H1 (cell line): ENCODE measurements at regions not wholly inside any gene's neighbourhood (a gene's known extent, or its start where the extent isn't known, plus 50 kb on each side); places are given as distances from the start of the nearest gene placed in this dataset.

Experiments
- CTCF ChIA-PET: fragments of 300-600 bp; sonication (Branson Sonifier 250); formaldehyde crosslinking; loops from one replicate; lab custom pipeline; 2021; ENCODE audit not compliant: partially characterized antibody; lab: Charles Lee
- POLR2A ChIA-PET: fragments of 300-600 bp; sonication (Branson Sonifier 250); formaldehyde crosslinking; loops from one replicate; lab custom pipeline; 2021; ENCODE audit warnings: inconsistent platforms; ENCODE audit not compliant: partially characterized antibody; lab: Charles Lee
- DNase-seq, 2 experiments: peaks; one replicate each; pipeline versions ENCODE4 v3.0.0 to v3.0.0-alpha.2; 2010 to 2022; ENCODE audit warnings: low spot score in 2 of 2, low read depth in 1 of 2, mixed read lengths in 1 of 2
- FAIRE-seq: peaks from 2 replicates; lab custom pipeline; 2011; peaks lifted over from hg19 to GRCh38; lab: Jason Lieb, UNC
- H2AFZ ChIP-seq: 2 replicates; pipeline ENCODE4 v1.8.1; 2012; ENCODE audit warnings: low read length, inconsistent platforms
- H2AK5ac ChIP-seq: 2 replicates; pipeline ENCODE4 v1.6.1; 2013; ENCODE audit warnings: low read depth, low read length
- H2BK120ac ChIP-seq: replicated peaks from 2 replicates; pipeline ENCODE3; 2013; ENCODE audit warnings: low read depth, low read length, inconsistent platforms
- H2BK12ac ChIP-seq: 2 replicates; pipeline ENCODE4 v1.6.1; 2013; ENCODE audit warnings: low read depth, low read length
- H2BK15ac ChIP-seq: 2 replicates; pipeline ENCODE4 v1.6.1; 2013; ENCODE audit warnings: low read length
- H2BK20ac ChIP-seq: 2 replicates; pipeline ENCODE4 v1.6.1; 2013; ENCODE audit warnings: low read length
- H2BK5ac ChIP-seq: 2 replicates; pipeline ENCODE4 v1.6.1; 2013; ENCODE audit warnings: low read depth, low read length
- H3K14ac ChIP-seq: 2 replicates; pipeline ENCODE4 v1.6.1; 2013; ENCODE audit warnings: inconsistent platforms; ENCODE audit not compliant: insufficient read length
- H3K18ac ChIP-seq: 2 replicates; pipeline ENCODE4 v1.6.1; 2013; ENCODE audit warnings: low read length; ENCODE audit errors: extremely low read depth
- H3K23ac ChIP-seq: 2 replicates; pipeline ENCODE4 v1.6.1; 2013; ENCODE audit warnings: inconsistent platforms; ENCODE audit not compliant: insufficient read length
- H3K23me2 ChIP-seq: 2 replicates; pipeline ENCODE4 v1.6.1; 2013; ENCODE audit warnings: low read depth, low read length
- H3K27ac ChIP-seq: 2 replicates; pipeline ENCODE4 v1.6.1; 2011; ENCODE audit warnings: low read depth, low read length, inconsistent platforms
- H3K27me3 ChIP-seq, 4 experiments: replicated peaks in 1 of 4; 1 replicate in 1 of 4; 2 replicates in 3 of 4; pipeline versions ENCODE4 v1.6.1 to v1.8.1; 2011 to 2013; ENCODE audit warnings: low read length in 3 of 4, mild to moderate bottlenecking in 3 of 4, inconsistent platforms in 2 of 4, mixed read lengths in 2 of 4, moderate library complexity in 1 of 4; ENCODE audit not compliant: control insufficient read depth in 3 of 4, insufficient read depth in 3 of 4; ENCODE audit errors: extremely low read depth in 1 of 4
- H3K36me3 ChIP-seq, 4 experiments: 2 replicates each; pipeline versions ENCODE4 v1.6.1 to v1.8.1; 2011 to 2013; ENCODE audit warnings: mild to moderate bottlenecking in 4 of 4, low read length in 3 of 4, moderate library complexity in 2 of 4, control low read depth in 1 of 4, inconsistent platforms in 1 of 4; ENCODE audit not compliant: insufficient read depth in 4 of 4, control insufficient read depth in 2 of 4
- H3K4ac ChIP-seq: replicated peaks from 2 replicates; pipeline ENCODE3; 2013; ENCODE audit warnings: low read length, low read depth, mixed read lengths, inconsistent platforms; ENCODE audit not compliant: insufficient read length
- H3K4me1 ChIP-seq, 4 experiments: replicated peaks in 1 of 4; 1 replicate in 1 of 4; 2 replicates in 3 of 4; pipeline versions ENCODE4 v1.6.1 to v1.8.1; 2011 to 2013; ENCODE audit warnings: low read length in 3 of 4, inconsistent platforms in 2 of 4, mixed read lengths in 1 of 4; ENCODE audit not compliant: insufficient read depth in 4 of 4, control insufficient read depth in 3 of 4
- H3K4me2 ChIP-seq, 2 experiments: 2 replicates each; pipeline versions ENCODE4 v1.6.1 to v1.8.1; 2011 to 2013; ENCODE audit warnings: low read depth in 2 of 2, low read length in 2 of 2, control low read depth in 1 of 2, inconsistent platforms in 1 of 2, mild to moderate bottlenecking in 1 of 2; ENCODE audit not compliant: insufficient read depth in 1 of 2
- H3K4me3 ChIP-seq, 4 experiments: fragments of 200-600, 300-600 bp in 1 of 4; sonication (generic), shearing (Covaris generic), sonication (Bioruptor Twin) in 1 of 4; 2 replicates each; pipeline versions ENCODE4 v1.5.1 to v1.8.1; 2011 to 2016; ENCODE audit warnings: low read length in 4 of 4, low read depth in 3 of 4, control low read depth in 2 of 4, inconsistent platforms in 2 of 4, mild to moderate bottlenecking in 2 of 4, mixed read lengths in 1 of 4, moderate library complexity in 1 of 4; ENCODE audit not compliant: insufficient read depth in 2 of 4; ENCODE audit errors: extremely low read depth in 1 of 4
- H3K56ac ChIP-seq: replicated peaks from 2 replicates; pipeline ENCODE3; 2013; ENCODE audit warnings: low read depth, mild to moderate bottlenecking, mixed read lengths, low read length, inconsistent platforms; ENCODE audit not compliant: insufficient read length
- H3K79me1 ChIP-seq: 2 replicates; pipeline ENCODE4 v1.6.1; 2013; ENCODE audit warnings: low read depth, low read length, control low read depth
- H3K79me2 ChIP-seq, 2 experiments: 2 replicates each; pipeline versions ENCODE4 v1.6.1 to v1.8.1; 2012 to 2013; ENCODE audit warnings: low read length in 2 of 2, mild to moderate bottlenecking in 2 of 2, inconsistent platforms in 1 of 2; ENCODE audit not compliant: insufficient read depth in 2 of 2, control insufficient read depth in 1 of 2
- H3K9ac ChIP-seq, 4 experiments: replicated peaks in 1 of 4; 1 replicate in 1 of 4; 2 replicates in 3 of 4; pipeline versions ENCODE4 v1.6.1 to v1.8.1; 2011 to 2013; ENCODE audit warnings: low read depth in 3 of 4, low read length in 3 of 4, control low read depth in 2 of 4, mild to moderate bottlenecking in 2 of 4, moderate library complexity in 2 of 4, inconsistent platforms in 1 of 4; ENCODE audit errors: extremely low read depth in 1 of 4
- H3K9me3 ChIP-seq, 2 experiments: 2 replicates each; pipeline versions ENCODE4 v1.6.1 to v1.8.1; 2012 to 2013; ENCODE audit warnings: mild to moderate bottlenecking in 2 of 2, moderate library complexity in 2 of 2, control low read depth in 1 of 2, inconsistent platforms in 1 of 2, low read depth in 1 of 2, low read length in 1 of 2, mixed read lengths in 1 of 2; ENCODE audit not compliant: insufficient read depth in 2 of 2
- H4K20me1 ChIP-seq, 2 experiments: replicated peaks in 1 of 2; 2 replicates each; pipeline versions ENCODE3 to v1.8.1; 2011 to 2013; ENCODE audit warnings: inconsistent platforms in 2 of 2, low read length in 2 of 2, mild to moderate bottlenecking in 1 of 2; ENCODE audit not compliant: insufficient read depth in 2 of 2, control insufficient read depth in 1 of 2
- H4K5ac ChIP-seq: 2 replicates; pipeline ENCODE4 v1.6.1; 2013; ENCODE audit warnings: low read length, low read depth, mixed read lengths, inconsistent platforms; ENCODE audit not compliant: insufficient read length
- H4K8ac ChIP-seq: 2 replicates; pipeline ENCODE4 v1.8.0; 2013; ENCODE audit warnings: mild to moderate bottlenecking, moderate library complexity, low read length, inconsistent platforms; ENCODE audit not compliant: insufficient read depth; ENCODE audit errors: extremely low read depth
- H4K91ac ChIP-seq: replicated peaks from 2 replicates; pipeline ENCODE3; 2013; ENCODE audit warnings: low read length, mixed read lengths, inconsistent platforms; ENCODE audit not compliant: insufficient read length
- BRCA1 ChIP-seq: IDR thresholded peaks from 2 replicates; pipeline ENCODE4 v1.6.1; 2012; ENCODE audit warnings: low read depth, low read length, improper control_type of control experiment
- CBX5 ChIP-seq: fragments of 300-800, 300-1000 bp; sonication (generic); IDR thresholded peaks from 2 replicates; pipeline ENCODE4 v1.7.1; 2016; ENCODE audit warnings: antibody characterized with exemption, low read length, low read depth
- CTCF ChIP-seq, 3 experiments: IDR thresholded peaks; 1 replicate in 2 of 3; 2 replicates in 1 of 3; pipeline versions ENCODE4 v1.5.1 to v1.6.1; 2011; ENCODE audit warnings: low read length in 3 of 3, mild to moderate bottlenecking in 3 of 3, inconsistent platforms in 2 of 3, low read depth in 1 of 3, moderate library complexity in 1 of 3; ENCODE audit not compliant: insufficient read depth in 1 of 3; ENCODE audit errors: control extremely low read depth in 1 of 3
- E2F6 ChIP-seq: IDR thresholded peaks from 2 replicates; pipeline ENCODE4 v1.6.1; 2012; ENCODE audit warnings: inconsistent platforms
- HDAC2 ChIP-seq, 2 experiments: fragments of 300-600 bp in 1 of 2; sonication (generic) in 1 of 2; IDR thresholded peaks; 2 replicates each; pipeline ENCODE4 v1.6.1; 2011 to 2012; ENCODE audit warnings: low read depth in 2 of 2, low read length in 2 of 2, mild to moderate bottlenecking in 2 of 2, moderate library complexity in 2 of 2, borderline replicate concordance in 1 of 2, inconsistent platforms in 1 of 2
- JUN ChIP-seq: IDR thresholded peaks from 2 replicates; pipeline ENCODE4 v1.6.1; 2011; ENCODE audit warnings: low read depth, mild to moderate bottlenecking, improper control_type of control experiment, low read length
- JUND ChIP-seq: IDR thresholded peaks from 2 replicates; pipeline ENCODE4 v1.6.1; 2011; ENCODE audit warnings: mild to moderate bottlenecking, improper control_type of control experiment, low read length
- NANOG ChIP-seq: IDR thresholded peaks from 2 replicates; pipeline ENCODE4 v1.6.1; 2011; ENCODE audit warnings: low read length, low read depth, mild to moderate bottlenecking, inconsistent platforms; ENCODE audit not compliant: insufficient read depth, poor library complexity, severe bottlenecking
- SP2 ChIP-seq: IDR thresholded peaks from 2 replicates; pipeline ENCODE4 v1.6.1; 2012; ENCODE audit warnings: mild to moderate bottlenecking, low read length, inconsistent platforms
- WGBS, 2 experiments: shearing (Covaris generic) in 1 of 2; methylation state at CpG; one replicate each; pipeline versions ENCODE4 v1.1.6 to v1.1.7; 2013 to 2015; ENCODE audit warnings: low lambda C conversion rate in 2 of 2, mixed read lengths in 2 of 2, inconsistent platforms in 1 of 2, low coverage in 1 of 2, missing lambda C conversion rate in 1 of 2; ENCODE audit not compliant: insufficient replicate concordance in 2 of 2, insufficient coverage in 1 of 2, insufficient read length in 1 of 2; ENCODE audit errors: extremely low coverage in 1 of 2, missing lambda C conversion rate in 1 of 2; 5-methylcytosine and 5-hydroxymethylcytosine counted together

GRCh38 chr6:1553562-1554083 is 56.1 kb upstream of the FOXC1 start:
- Histone ChIP-seq H3K4me3 (no peak overlapping the region), H3K27me3 (no peaks in the 10 kb centered on the region; a peak in 1 of 7 replicates), H4K5ac (no peak overlapping the region), H3K9me3 (peaks cover 2 to 5% of the 10 kb centered on the region in 2 experiments; a peak in 2 of 4 replicates), H4K20me1 (no peaks in the 10 kb centered on the region), H3K4ac (no peak overlapping the region), H3K9ac (no peak overlapping the region), H3K18ac (no peak overlapping the region), H3K36me3 (no peaks in the 10 kb centered on the region), H3K4me2 (no peak overlapping the region), H2BK12ac (no peak overlapping the region), H3K14ac (no peak overlapping the region), H2BK120ac (no peak overlapping the region), H3K56ac (no peak overlapping the region), H2BK15ac (no peak overlapping the region), H2AK5ac (no peak overlapping the region), H2BK5ac (no peak overlapping the region), H3K23me2 (no peaks in the 10 kb centered on the region), H2AFZ (no peak overlapping the region), H3K79me2 (no peaks in the 10 kb centered on the region), H4K8ac (no peak overlapping the region), H3K27ac (no peak overlapping the region), H3K23ac (no peak overlapping the region), H4K91ac (no peak overlapping the region), H3K4me1 (peaks cover 0 to 4% (median 2%) of the 10 kb centered on the region in 4 experiments; a peak in 1 of 7 replicates), H2BK20ac (no peak overlapping the region), H3K79me1 (no peaks in the 10 kb centered on the region)
- 89% methylated on average over 9 of the region's 9 CpGs; no CpG with 5 or more reads in 1 of the 2 experiments for WGBS, 2 experiments
- TF ChIP-seq HDAC2 (IDR thresholded peaks at IDR 0.05; ENCODE audit: borderline replicate concordance in 1 of 2, low read depth in 2 of 2, low read length in 2 of 2) (no peak), JUN (no peak), E2F6 (no peak), BRCA1 (no peak), SP2 (no peak), CTCF (IDR thresholded peaks at IDR 0.05; ENCODE audit: control extremely low read depth in 1 of 3, insufficient read depth in 1 of 3, low read depth in 1 of 3, low read length in 3 of 3) (no peak), JUND (no peak), NANOG (no peak), CBX5 (no peak)
- FAIRE-seq (no peak), DNase-seq (no peak)
- ChIA-PET CTCF (interaction anchor here (1.0 to 2.5 kb wide), 6 partner anchors 10 to 202 kb away, joined by 3 to 17 read pairs (median 8); no protein-coding TSS in a partner anchor), POLR2A (interaction anchor here (0.7 kb wide), 1 partner anchor 79 kb away, joined by 3 read pairs; no protein-coding TSS in a partner anchor)
